GM12892 (cell line): ENCODE measurements at regions not wholly inside any gene's neighbourhood (a gene's known extent, or its start where the extent isn't known, plus 50 kb on each side); places are given as distances from the start of the nearest gene placed in this dataset.

Experiments used
- POLR2A ChIP-seq: IDR thresholded peaks from 2 replicates; pipeline ENCODE4 v1.6.1; 2011; ENCODE audit warnings: low read depth, low read length, control low read depth
- POLR2AphosphoS5 ChIP-seq: IDR thresholded peaks from 2 replicates; pipeline ENCODE4 v1.6.1; 2011; ENCODE audit warnings: low read depth, low read length, control low read depth
- TAF1 ChIP-seq: IDR thresholded peaks from 2 replicates; pipeline ENCODE4 v1.6.1; 2011; ENCODE audit warnings: low read depth, mild to moderate bottlenecking, control low read depth, low read length, borderline replicate concordance

DNA sequence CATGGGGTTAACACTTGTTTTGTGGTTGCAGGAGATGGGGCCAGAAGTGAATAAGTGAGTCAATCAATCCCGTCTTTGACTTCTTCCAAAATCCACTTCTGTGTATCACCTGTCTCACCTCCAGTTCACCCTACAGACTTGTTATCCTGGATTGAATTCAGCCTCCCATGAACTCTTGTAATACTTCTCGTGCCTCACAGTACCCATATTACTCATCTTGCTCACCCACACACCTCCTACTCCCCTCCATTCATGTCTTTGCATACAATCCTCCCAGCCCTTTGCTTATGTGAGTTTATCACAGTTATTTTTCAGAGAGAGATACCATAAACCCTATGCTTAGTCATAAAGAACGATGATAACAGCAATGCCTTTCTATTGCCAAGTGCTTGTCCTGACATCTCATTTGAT is 52.9 kb upstream of the PAPPA start:
- no peak for TF ChIP-seq POLR2AphosphoS5
- TF ChIP-seq POLR2A, result no peak
- TF ChIP-seq TAF1, result no peak
